ENCODE measurements at regions not wholly inside any gene's neighbourhood (a gene's known extent, or its start where the extent isn't known, plus 50 kb on each side); places are given as distances from the start of the nearest gene placed in this dataset.

GRCh38 chr17:70373369-70373768 is 204.0 kb downstream of the KCNJ2 start:
- TF ChIP-seq CTCF (IDR thresholded peaks at IDR 0.05; ENCODE audit: control extremely low read depth in 1 of 3, insufficient read depth in 1 of 3, low read depth in 1 of 3, low read length in 3 of 3) (no peak), POLR2AphosphoS5 (IDR thresholded peaks at IDR 0.05; ENCODE audit: low read depth, low read length) (no peak), POLR2A (IDR thresholded peaks at IDR 0.05; ENCODE audit: control extremely low read depth in 1 of 2, low read depth in 2 of 2, low read length in 2 of 2) (no peak), SUZ12 (IDR thresholded peaks at IDR 0.05; ENCODE audit: low read length) (no peak), MAX (IDR thresholded peaks at IDR 0.05) (no peak), YY1 (IDR thresholded peaks at IDR 0.05; ENCODE audit: low read depth, low read length) (no peak), CEBPB (IDR thresholded peaks at IDR 0.05; ENCODE audit: low read depth, low read length) (no peak), EP300 (IDR thresholded peaks at IDR 0.05; ENCODE audit: borderline replicate concordance in 1 of 2, low read depth in 2 of 2, low read length in 2 of 2) (no peak)
